HUES64 (cell line): ENCODE measurements at regions not wholly inside any gene's neighbourhood (a gene's known extent, or its start where the extent isn't known, plus 50 kb on each side); places are given as distances from the start of the nearest gene placed in this dataset.
"Not testable (repeated sequence)": the region's sequence is repeated elsewhere in the genome, so short reads cannot be mapped to it uniquely, and the experiment has no call there.

ENCODE experiments used
- H3K27ac ChIP-seq: 2 replicates; pipeline ENCODE4 v1.7.0; 2013; ENCODE audit warnings: low read depth, low read length, inconsistent platforms
- H3K27me3 ChIP-seq: 2 replicates; pipeline ENCODE4 v1.6.1; 2013; ENCODE audit warnings: mild to moderate bottlenecking, low read length; ENCODE audit not compliant: insufficient read depth
- H3K36me3 ChIP-seq: 2 replicates; pipeline ENCODE4 v1.6.1; 2013; ENCODE audit warnings: mild to moderate bottlenecking, low read length; ENCODE audit not compliant: insufficient read depth
- H3K4me1 ChIP-seq: 2 replicates; pipeline ENCODE4 v1.6.1; 2013; ENCODE audit warnings: mild to moderate bottlenecking, low read length, moderate library complexity; ENCODE audit not compliant: insufficient read depth
- H3K4me3 ChIP-seq: 2 replicates; pipeline ENCODE4 v1.5.1; 2013; ENCODE audit warnings: mild to moderate bottlenecking, low read length, moderate library complexity
- H3K9ac ChIP-seq: 2 replicates; pipeline ENCODE4 v1.6.1; 2013; ENCODE audit warnings: mild to moderate bottlenecking, low read depth, low read length
- H3K9me3 ChIP-seq: 2 replicates; pipeline ENCODE4 v1.6.1; 2013; ENCODE audit warnings: low read depth, low read length; ENCODE audit not compliant: insufficient read depth
- WGBS: fragments of 150-250, 120-280 bp; methylation state at CpG from one replicate; pipeline ENCODE4 v1.1.7; 2013; ENCODE audit warnings: missing lambda C conversion rate; 5-methylcytosine and 5-hydroxymethylcytosine counted together

- no peak overlapping the region for H3K4me3 ChIP-seq
- WGBS = 82% methylated on average over 5 of the region's 5 CpGs
- no peaks in the 10 kb centered on the region for H3K4me1 ChIP-seq
- H3K27ac ChIP-seq = no peak overlapping the region
- H3K9me3 ChIP-seq = no peaks in the 10 kb centered on the region
- H3K36me3 ChIP-seq = no peaks in the 10 kb centered on the region
- H3K27me3 ChIP-seq = no peaks in the 10 kb centered on the region
- no peak overlapping the region for H3K9ac ChIP-seq
These were observed 290.6 kb upstream of the ADCY2 start for GRCh38 chr5:7105358-7105757.

GRCh38 chr5:7117961-7118360 lies 278.0 kb upstream of the ADCY2 start:
- H3K4me1 ChIP-seq = no peaks in the 10 kb centered on the region

GRCh38 chr5:7131680-7132079 lies 264.3 kb upstream of the ADCY2 start:
- Histone ChIP-seq H3K9ac (no peak overlapping the region), H3K4me1 (no peaks in the 10 kb centered on the region), H3K27ac (no peak overlapping the region), H3K36me3 (no peaks in the 10 kb centered on the region), H3K4me3 (no peak overlapping the region), H3K9me3 (no peaks in the 10 kb centered on the region), H3K27me3 (no peaks in the 10 kb centered on the region)
- WGBS = 92% methylated on average over 3 of the region's 4 CpGs

More at GRCh38 chr5:7117961-7118360, 278.0 kb upstream of the ADCY2 start:
- Histone ChIP-seq H3K9ac (no peak overlapping the region), H3K27ac (no peak overlapping the region), H3K4me3 (no peak overlapping the region), H3K9me3 (0 out of 2 replicates have a peak, but pooled peaks cover 2% of the 10 kb centered on the region), H3K36me3 (no peaks in the 10 kb centered on the region), H3K27me3 (no peaks in the 10 kb centered on the region)
- 95% methylated on average over 5 of the region's 6 CpGs for WGBS

GRCh38 chr5:7146886-7147285 lies 249.1 kb upstream of the ADCY2 start:
- peaks cover 6% of the 10 kb centered on the region; the same call in 1 of the 2 replicates for H3K4me1 ChIP-seq
- H3K27ac ChIP-seq = no peak overlapping the region
- WGBS = 89% methylated on average over 1 of the region's 1 CpG
- no peaks in the 10 kb centered on the region for H3K27me3 ChIP-seq
- H3K9me3 ChIP-seq = no peaks in the 10 kb centered on the region
- H3K9ac ChIP-seq = no peak overlapping the region
- H3K4me3 ChIP-seq = no peak overlapping the region
- H3K36me3 ChIP-seq = no peaks in the 10 kb centered on the region

- no peak overlapping the region for H3K9ac ChIP-seq
- no peak overlapping the region for H3K4me3 ChIP-seq
- H3K4me1 ChIP-seq = no peaks in the 10 kb centered on the region
- no peaks in the 10 kb centered on the region for H3K27me3 ChIP-seq
- peaks cover 9% of the 10 kb centered on the region for H3K9me3 ChIP-seq
- no peak overlapping the region for H3K27ac ChIP-seq
- no peaks in the 10 kb centered on the region for H3K36me3 ChIP-seq
These were observed 238.9 kb upstream of the ADCY2 start for GRCh38 chr5:7157083-7157482.

- Histone ChIP-seq H3K9ac (no peak overlapping the region), H3K4me1 (0 out of 2 replicates have a peak, but pooled peaks cover 5% of the 10 kb centered on the region), H3K27ac (no peak overlapping the region), H3K9me3 (no peaks in the 10 kb centered on the region), H3K4me3 (no peak overlapping the region), H3K27me3 (no peaks in the 10 kb centered on the region), H3K36me3 (no peaks in the 10 kb centered on the region)
- whole genome bisulfite sequencing = 64% methylated on average over 3 of the region's 4 CpGs
These were observed 226.6 kb upstream of the ADCY2 start for GRCh38 chr5:7169240-7169878.

GRCh38 chr5:7170785-7171184 lies 225.2 kb upstream of the ADCY2 start:
- peak overlapping the region; percentile 55 for H3K4me3 ChIP-seq

GRCh38 chr5:7179364-7179763 lies 216.6 kb upstream of the ADCY2 start:
- H3K9ac ChIP-seq = no peak overlapping the region
- no peaks in the 10 kb centered on the region for H3K9me3 ChIP-seq
- H3K36me3 ChIP-seq = no peaks in the 10 kb centered on the region
- no peak overlapping the region for H3K4me3 ChIP-seq
- H3K27me3 ChIP-seq = no peaks in the 10 kb centered on the region
- H3K4me1 ChIP-seq = no peaks in the 10 kb centered on the region
- 89% methylated on average over 3 of the region's 3 CpGs for WGBS
- H3K27ac ChIP-seq = no peak overlapping the region

More at GRCh38 chr5:7170785-7171184, 225.2 kb upstream of the ADCY2 start:
- 8% methylated on average over 16 of the region's 16 CpGs for WGBS
- not testable (repeated sequence) for H3K27ac ChIP-seq, H3K4me1 ChIP-seq, H3K9me3 ChIP-seq, H3K27me3 ChIP-seq, H3K36me3 ChIP-seq
- peak overlapping the region; percentile 64 for H3K9ac ChIP-seq

GRCh38 chr5:7181841-7182240 lies 214.1 kb upstream of the ADCY2 start:
- Histone ChIP-seq H3K27me3 (no peaks in the 10 kb centered on the region), H3K9ac (no peak overlapping the region), H3K9me3 (no peaks in the 10 kb centered on the region), H3K27ac (no peak overlapping the region), H3K36me3 (no peaks in the 10 kb centered on the region), H3K4me3 (no peak overlapping the region), H3K4me1 (no peaks in the 10 kb centered on the region)
- WGBS = 79% methylated on average over 1 of the region's 2 CpGs

- no peaks in the 10 kb centered on the region for H3K27me3 ChIP-seq
- no peaks in the 10 kb centered on the region for H3K9me3 ChIP-seq
- H3K9ac ChIP-seq = no peak overlapping the region
- H3K4me3 ChIP-seq = no peak overlapping the region
- no peaks in the 10 kb centered on the region for H3K4me1 ChIP-seq
- no peaks in the 10 kb centered on the region for H3K36me3 ChIP-seq
- 84% methylated on average over 5 of the region's 7 CpGs for WGBS
- no peak overlapping the region for H3K27ac ChIP-seq
These were observed 210.2 kb upstream of the ADCY2 start for GRCh38 chr5:7185742-7186141.

GRCh38 chr5:7186818-7187217 lies 209.1 kb upstream of the ADCY2 start:
- H3K4me3 ChIP-seq = no peak overlapping the region
- 93% methylated on average over 3 of the region's 3 CpGs for WGBS
- H3K27ac ChIP-seq = no peak overlapping the region
- H3K27me3 ChIP-seq = no peaks in the 10 kb centered on the region
- H3K4me1 ChIP-seq = no peaks in the 10 kb centered on the region
- no peak overlapping the region for H3K9ac ChIP-seq
- no peaks in the 10 kb centered on the region for H3K36me3 ChIP-seq
- H3K9me3 ChIP-seq = no peaks in the 10 kb centered on the region

- 95% methylated on average over 6 of the region's 6 CpGs for WGBS
- no peaks in the 10 kb centered on the region for H3K9me3 ChIP-seq
- H3K4me3 ChIP-seq = no peak overlapping the region
- no peaks in the 10 kb centered on the region for H3K4me1 ChIP-seq
- H3K9ac ChIP-seq = no peak overlapping the region
- no peaks in the 10 kb centered on the region for H3K36me3 ChIP-seq
- no peak overlapping the region for H3K27ac ChIP-seq
- H3K27me3 ChIP-seq = no peaks in the 10 kb centered on the region
These were observed 205.2 kb upstream of the ADCY2 start for GRCh38 chr5:7190712-7191250.
